ENCODE measurements at regions not wholly inside any gene's neighbourhood (a gene's known extent, or its start where the extent isn't known, plus 50 kb on each side); places are given as distances from the start of the nearest gene placed in this dataset.

GRCh38 chr11:45395421-45395820, 109.3 kb upstream of the SYT13 start:
- 95% methylated on average over 6 of the region's 6 CpGs for WGBS (ENCODE audit: low lambda C conversion rate)
- ChIA-PET POLR2A (no interaction called here), CTCF (interaction anchor here (0.9 to 3.2 kb wide), 5 partner anchors 20 to 376 kb away, joined by 3 to 21 read pairs (median 6); no protein-coding TSS in a partner anchor)
- H3K4me2 ChIP-seq, result no peak overlapping the region
- H3K9me3 ChIP-seq, result no peaks in the 10 kb centered on the region
- H3K4me3 ChIP-seq (ENCODE audit: low read depth in 2 of 2, low read length in 1 of 2), result no peak overlapping the region
- H2AFZ ChIP-seq (ENCODE audit: low read depth), result no peak overlapping the region
- no peak overlapping the region for H3K27ac ChIP-seq (ENCODE audit: low read depth in 2 of 2, low read length in 1 of 2)
- no peak overlapping the region for H3K9ac ChIP-seq
- no peaks in the 10 kb centered on the region for H3K36me3 ChIP-seq (replicated peaks in 1 of 2; ENCODE audit: control insufficient read depth in 1 of 2, insufficient read depth in 2 of 2, low read length in 1 of 2)
- H3K9me2 ChIP-seq, result no peaks in the 10 kb centered on the region
- no peaks in the 10 kb centered on the region for H4K20me1 ChIP-seq (ENCODE audit: insufficient read depth)
- H3F3A ChIP-seq (replicated peaks; ENCODE audit: insufficient read depth), result peaks cover 2% of the 10 kb centered on the region
- H3K79me2 ChIP-seq (ENCODE audit: insufficient read depth), result no peaks in the 10 kb centered on the region
- no peak for DNase-seq
- peaks cover 14 to 17% of the 10 kb centered on the region in 2 experiments; a peak in 3 of 4 replicates for H3K4me1 ChIP-seq (ENCODE audit: control insufficient read depth in 1 of 2, insufficient read depth in 2 of 2, low read depth in 1 of 2, low read length in 1 of 2)
- H3K27me3 ChIP-seq (ENCODE audit: insufficient read depth), result no peaks in the 10 kb centered on the region
- TF ChIP-seq YY1 (IDR thresholded peaks at IDR 0.05; ENCODE audit: low read depth), result no peak
- TF ChIP-seq TCF12 (IDR thresholded peaks at IDR 0.05), result no peak
- no peak for TF ChIP-seq TEAD4 (IDR thresholded peaks at IDR 0.05; ENCODE audit: borderline replicate concordance, insufficient read depth)
- no peak for TF ChIP-seq RCOR1 (IDR thresholded peaks at IDR 0.05; ENCODE audit: low read length)
- TF ChIP-seq FOSL2 (IDR thresholded peaks at IDR 0.05; ENCODE audit: borderline replicate concordance, low read depth), result no peak
- TF ChIP-seq RXRA (IDR thresholded peaks at IDR 0.05; ENCODE audit: borderline replicate concordance, low read depth), result no peak
- TF ChIP-seq IRF3 (IDR thresholded peaks at IDR 0.05; ENCODE audit: low read depth, low read length), result no peak
- no peak for TF ChIP-seq CTCF (IDR thresholded peaks at IDR 0.05)
- TF ChIP-seq EZH2phosphoT487 (IDR thresholded peaks at IDR 0.05; ENCODE audit: borderline replicate concordance, low read depth), result no peak
- TF ChIP-seq NRF1 (IDR thresholded peaks at IDR 0.05; ENCODE audit: low read depth, low read length), result no peak
- TF ChIP-seq USF2 (IDR thresholded peaks at IDR 0.05; ENCODE audit: borderline replicate concordance, low read depth, low read length), result no peak
- TF ChIP-seq RFX5 (IDR thresholded peaks at IDR 0.05; ENCODE audit: low read length), result no peak
- no peak for TF ChIP-seq ZBTB33 (IDR thresholded peaks at IDR 0.05; ENCODE audit: borderline replicate concordance, low read depth)
- no peak for TF ChIP-seq GABPA (IDR thresholded peaks at IDR 0.05; ENCODE audit: low read depth)
- no peak for TF ChIP-seq MEF2A (IDR thresholded peaks at IDR 0.05; ENCODE audit: borderline replicate concordance, low read depth)
- TF ChIP-seq SMC3 (IDR thresholded peaks at IDR 0.05; ENCODE audit: low read depth, low read length), result no peak
- TF ChIP-seq RAD21 (IDR thresholded peaks at IDR 0.05; ENCODE audit: low read length), result no peak
